ENCODE measurements at regions not wholly inside any gene's neighbourhood (a gene's known extent, or its start where the extent isn't known, plus 50 kb on each side); places are given as distances from the start of the nearest gene placed in this dataset.

DNA sequence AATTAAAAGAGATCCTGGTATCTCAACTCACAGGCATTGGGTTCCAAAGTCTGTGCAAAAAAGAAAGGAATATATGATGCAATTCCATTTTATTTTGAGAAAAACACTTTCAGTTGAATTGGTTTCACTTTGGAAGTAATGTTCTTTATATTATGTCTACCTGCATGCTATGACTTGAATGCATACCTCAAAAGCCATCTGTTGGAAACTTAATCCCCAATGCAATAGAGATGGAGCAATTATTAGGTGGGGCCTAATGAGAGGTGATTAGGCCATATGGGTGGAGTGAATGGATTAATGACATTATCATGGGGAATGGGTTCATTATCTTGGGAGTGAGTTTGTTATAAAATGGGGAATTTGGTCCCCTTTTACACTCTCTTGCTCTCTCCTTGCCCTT is 293.3 kb downstream of the CSNK1G3 start:
- H2AK5ac ChIP-seq (ENCODE audit: insufficient read length, low read length): no peak overlapping the region
- H3K27ac Mint-ChIP-seq: no peak overlapping the region
- H2AFZ ChIP-seq (ENCODE audit: low read length): no peak overlapping the region
- no peak overlapping the region for H3K56ac ChIP-seq (ENCODE audit: insufficient read length, low read depth, low read length)
- H3K27ac ChIP-seq (ENCODE audit: insufficient read length, low read depth, low read length): no peak overlapping the region
- H3K27me3 ChIP-seq (ENCODE audit: insufficient read depth, low read length): no peaks in the 10 kb centered on the region
- no peak overlapping the region for H3K4ac ChIP-seq (ENCODE audit: low read depth, low read length)
- no peak for TF ChIP-seq CTCF (conservative IDR thresholded peaks at IDR 0.05)
- no peak overlapping the region for H2BK15ac ChIP-seq (ENCODE audit: low read depth, low read length)
- H2BK12ac ChIP-seq (ENCODE audit: insufficient read length, low read depth, low read length): no peak overlapping the region
- peaks cover 3% of the 10 kb centered on the region for H3K23me2 ChIP-seq (ENCODE audit: insufficient read length, low read depth, low read length, poor library complexity, severe bottlenecking)
- H3K27me3 Mint-ChIP-seq (ENCODE audit: low read depth): no peaks in the 10 kb centered on the region
- no peak overlapping the region for H3K9ac ChIP-seq (ENCODE audit: extremely low read depth, insufficient read length, low read length)
- no peaks in the 10 kb centered on the region for H3K9me3 Mint-ChIP-seq
- no peak overlapping the region for H3K23ac ChIP-seq (ENCODE audit: insufficient read length, low read depth, low read length)
- no peak overlapping the region for H2BK5ac ChIP-seq (ENCODE audit: insufficient read length, low read length)
- peaks cover 13% of the 10 kb centered on the region for H3K4me1 ChIP-seq (ENCODE audit: insufficient read depth, low read length)
- no peaks in the 10 kb centered on the region for H3K79me2 ChIP-seq (ENCODE audit: insufficient read depth, low read length)
- H2BK120ac ChIP-seq (ENCODE audit: low read depth, low read length, poor library complexity, severe bottlenecking): no peak overlapping the region
- H3K14ac ChIP-seq (ENCODE audit: insufficient read depth, low read length): no peak overlapping the region
- no peak overlapping the region for H3K4me3 Mint-ChIP-seq
- H3T11ph ChIP-seq (ENCODE audit: low read length): no peak overlapping the region
- H4K20me1 ChIP-seq (ENCODE audit: control insufficient read depth, insufficient read depth, insufficient read length): no peaks in the 10 kb centered on the region
- H4K91ac ChIP-seq (ENCODE audit: insufficient read length, low read depth, low read length): no peak overlapping the region
- no peak overlapping the region for H3K4me2 ChIP-seq (ENCODE audit: insufficient read depth, insufficient read length, low read length)
- no peak for DNase-seq
- no peaks in the 10 kb centered on the region for H3K79me1 ChIP-seq (ENCODE audit: insufficient read depth, low read depth, low read length, poor library complexity, severe bottlenecking)
- no peak overlapping the region for H3K18ac ChIP-seq (ENCODE audit: insufficient read length, low read depth, low read length)
- peaks cover 0 to 4% (median 0%) of the 10 kb centered on the region in 3 experiments; a peak in 2 of 7 replicates for H3K36me3 Mint-ChIP-seq (ENCODE audit: insufficient read depth in 1 of 3, low read depth in 3 of 3)
- no peak overlapping the region for H4K8ac ChIP-seq (replicated peaks; ENCODE audit: insufficient read length, low read depth, low read length)
- peaks cover 52 to 63% of the 10 kb centered on the region in 2 experiments for H3K4me1 Mint-ChIP-seq
- no peak overlapping the region for H2BK20ac ChIP-seq (ENCODE audit: low read depth, low read length, poor library complexity, severe bottlenecking)
- H4K5ac ChIP-seq (ENCODE audit: insufficient read length, low read depth, low read length): no peak overlapping the region
- H3K9me3 ChIP-seq (ENCODE audit: control insufficient read depth, low read depth, low read length): no peaks in the 10 kb centered on the region
